ENCODE measurements at regions not wholly inside any gene's neighbourhood (a gene's known extent, or its start where the extent isn't known, plus 50 kb on each side); places are given as distances from the start of the nearest gene placed in this dataset.

GRCh38 chr6:27148404-27148795, 99.1 kb upstream of the PRSS16 start:
- Histone ChIP-seq H3K9me3 (replicated peaks in 1 of 11) (peaks cover 0 to 5% (median 0%) of the 10 kb centered on the region in 11 experiments; a peak in 1 of 22 replicates), H3K27me3 (no peaks in the 10 kb centered on the region), H3K4me2 (peak overlapping the region in 8 of 11 experiments; percentile 66 to 94 (median 84); a peak in 10 of 22 replicates), H3K4me1 (peaks cover 15 to 34% (median 21%) of the 10 kb centered on the region in 10 experiments; a peak in 19 of 20 replicates), H3K9ac (0 out of 22 replicates have a peak overlapping the region, but pooled peaks of 2 of the 11 experiments have one; percentile 7 to 90), H4K20me1 (peaks cover 0 to 28% (median 0%) of the 10 kb centered on the region in 11 experiments; a peak in 9 of 22 replicates), H3K36me3 (peaks cover 0 to 6% (median 0%) of the 10 kb centered on the region in 11 experiments; a peak in 5 of 22 replicates), H3K27ac (peak overlapping the region in 2 of 11 experiments; percentile 94 to 98; a peak in 2 of 22 replicates), H3K4me3 (0 out of 20 replicates have a peak overlapping the region, but pooled peaks of 1 of the 10 experiments have one; percentile 79)
- no peak for TF ChIP-seq Cebpa-rat (IDR thresholded peaks at IDR 0.05)

DNA sequence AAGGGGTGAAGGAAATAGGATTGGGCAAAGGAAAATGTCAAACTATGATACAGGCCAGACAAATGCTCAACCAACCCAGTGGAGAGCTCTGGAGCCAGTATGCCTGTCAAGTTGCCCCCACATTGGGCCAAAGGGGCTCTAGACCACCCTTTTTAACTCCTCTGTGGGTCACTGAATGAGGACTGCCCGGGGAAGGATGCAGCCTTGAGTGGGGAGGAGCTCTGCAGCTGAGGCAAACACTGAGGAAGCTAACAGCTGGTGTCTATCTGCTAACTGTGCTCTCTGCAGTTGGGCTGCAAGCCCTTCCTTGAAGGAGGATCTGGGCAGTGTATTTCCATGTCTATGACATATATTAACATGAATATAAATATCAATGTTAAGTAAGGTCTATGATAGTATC, 98.4 kb upstream of the PRSS16 start:
- Histone ChIP-seq H3K9ac (no peak overlapping the region), H3K4me3 (no peak overlapping the region), H3K4me1 (peaks cover 8 to 27% (median 14%) of the 10 kb centered on the region in 10 experiments; a peak in 19 of 20 replicates), H3K27ac (no peak overlapping the region; a peak in 1 of 22 replicates), H4K20me1 (peaks cover 0 to 21% (median 0%) of the 10 kb centered on the region in 11 experiments; a peak in 9 of 22 replicates), H3K27me3 (no peaks in the 10 kb centered on the region), H3K36me3 (no peaks in the 10 kb centered on the region), H3K9me3 (replicated peaks in 1 of 11) (peaks cover 0 to 5% (median 0%) of the 10 kb centered on the region in 11 experiments; a peak in 1 of 22 replicates), H3K4me2 (peak overlapping the region in 3 of 11 experiments; percentile 20 to 21 (median 20); a peak in 2 of 22 replicates)
- TF ChIP-seq Cebpa-rat (IDR thresholded peaks at IDR 0.05) = no peak

- Histone ChIP-seq H3K4me3 (0 out of 20 replicates have a peak overlapping the region, but pooled peaks of 1 of the 10 experiments have one; percentile 3), H3K27ac (peak overlapping the region in 10 of 11 experiments; percentile 31 to 68 (median 52); a peak in 15 of 22 replicates), H3K9me3 (replicated peaks in 1 of 11) (peaks cover 0 to 5% (median 0%) of the 10 kb centered on the region in 11 experiments; a peak in 2 of 22 replicates), H3K9ac (peak overlapping the region in 4 of 11 experiments; percentile 36 to 64 (median 51); a peak in 6 of 22 replicates), H3K4me2 (peak overlapping the region; percentile 40 to 76 (median 57); a peak in 21 of 22 replicates), H3K27me3 (peaks cover 0 to 6% (median 0%) of the 10 kb centered on the region in 11 experiments; a peak in 5 of 22 replicates), H4K20me1 (no peaks in the 10 kb centered on the region), H3K36me3 (no peaks in the 10 kb centered on the region), H3K4me1 (peaks cover 16 to 37% (median 30%) of the 10 kb centered on the region in 10 experiments)
- no peak for TF ChIP-seq Cebpa-rat (IDR thresholded peaks at IDR 0.05)
These were observed 92.8 kb upstream of the PRSS16 start for GRCh38 chr6:27154696-27155095.

- H3K4me2 ChIP-seq = peak overlapping the region; percentile 47 to 86 (median 69)
- peaks cover 0 to 1% (median 0%) of the 10 kb centered on the region in 11 experiments; a peak in 1 of 22 replicates for H3K9me3 ChIP-seq (replicated peaks in 1 of 11)
- H3K4me1 ChIP-seq = peaks cover 16 to 37% (median 30%) of the 10 kb centered on the region in 10 experiments
- TF ChIP-seq Cebpa-rat (IDR thresholded peaks at IDR 0.05) = no peak
- H3K4me3 ChIP-seq = peak overlapping the region in 9 of 10 experiments; percentile 1 to 42 (median 24); a peak in 11 of 20 replicates
- no peak overlapping the region for H3K27ac ChIP-seq
- H3K27me3 ChIP-seq = peaks cover 0 to 6% (median 0%) of the 10 kb centered on the region in 11 experiments; a peak in 5 of 22 replicates
- no peaks in the 10 kb centered on the region for H4K20me1 ChIP-seq
- H3K36me3 ChIP-seq = no peaks in the 10 kb centered on the region
- H3K9ac ChIP-seq = 0 out of 22 replicates have a peak overlapping the region, but pooled peaks of 2 of the 11 experiments have one; percentile 3 to 37
These were observed 90.5 kb upstream of the PRSS16 start for GRCh38 chr6:27156874-27157458.

GRCh38 chr6:27157459-27158315, 89.8 kb upstream of the PRSS16 start:
- Histone ChIP-seq H3K36me3 (no peaks in the 10 kb centered on the region), H3K4me2 (peak overlapping the region; percentile 47 to 86 (median 69)), H3K9me3 (replicated peaks in 1 of 11) (no peaks in the 10 kb centered on the region; a peak in 1 of 22 replicates), H3K27ac (no peak overlapping the region), H3K4me3 (peak overlapping the region; percentile 1 to 42 (median 28); a peak in 13 of 20 replicates), H3K27me3 (peaks cover 0 to 6% (median 0%) of the 10 kb centered on the region in 11 experiments; a peak in 5 of 22 replicates), H4K20me1 (no peaks in the 10 kb centered on the region), H3K9ac (0 out of 22 replicates have a peak overlapping the region, but pooled peaks of 2 of the 11 experiments have one; percentile 3 to 37), H3K4me1 (peaks cover 16 to 37% (median 30%) of the 10 kb centered on the region in 10 experiments)
- no peak for TF ChIP-seq Cebpa-rat (IDR thresholded peaks at IDR 0.05)

DNA sequence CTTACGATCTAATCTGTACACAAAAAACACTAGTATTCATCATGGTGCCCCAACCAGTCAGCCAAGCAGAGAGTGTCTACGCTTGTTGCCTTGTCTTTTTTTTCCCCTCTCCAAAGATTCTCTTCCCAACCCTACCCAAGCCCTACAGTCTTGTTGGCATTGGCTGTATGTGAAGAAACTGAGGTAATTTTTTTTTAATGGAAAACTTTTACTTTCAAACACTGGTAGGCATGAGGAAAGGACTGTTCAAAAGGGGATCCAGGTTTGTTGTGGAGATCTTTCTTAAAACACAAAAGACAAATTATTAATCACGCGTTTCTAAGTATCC, 89.2 kb upstream of the PRSS16 start:
- no peaks in the 10 kb centered on the region for H3K36me3 ChIP-seq
- no peak for TF ChIP-seq Cebpa-rat (IDR thresholded peaks at IDR 0.05)
- no peaks in the 10 kb centered on the region; a peak in 1 of 22 replicates for H3K9me3 ChIP-seq (replicated peaks in 1 of 11)
- H3K9ac ChIP-seq = no peak overlapping the region
- peak overlapping the region in 10 of 11 experiments; percentile 47 to 86 (median 67); a peak in 16 of 22 replicates for H3K4me2 ChIP-seq
- H3K4me1 ChIP-seq = peaks cover 16 to 37% (median 31%) of the 10 kb centered on the region in 10 experiments
- H3K27ac ChIP-seq = no peak overlapping the region
- H3K27me3 ChIP-seq = peaks cover 0 to 6% (median 0%) of the 10 kb centered on the region in 11 experiments; a peak in 5 of 22 replicates
- H4K20me1 ChIP-seq = no peaks in the 10 kb centered on the region
- peak overlapping the region in 2 of 10 experiments; percentile 37 to 42; a peak in 4 of 20 replicates for H3K4me3 ChIP-seq

- Histone ChIP-seq H3K27me3 (peaks cover 0 to 6% (median 0%) of the 10 kb centered on the region in 11 experiments; a peak in 5 of 22 replicates), H3K4me2 (no peak overlapping the region), H3K4me1 (peaks cover 19 to 44% (median 30%) of the 10 kb centered on the region in 10 experiments), H3K27ac (no peak overlapping the region), H3K36me3 (no peaks in the 10 kb centered on the region), H4K20me1 (no peaks in the 10 kb centered on the region), H3K4me3 (no peak overlapping the region), H3K9ac (no peak overlapping the region), H3K9me3 (replicated peaks in 1 of 11) (no peaks in the 10 kb centered on the region; a peak in 1 of 22 replicates)
- no peak for TF ChIP-seq Cebpa-rat (IDR thresholded peaks at IDR 0.05)
These were observed 87.8 kb upstream of the PRSS16 start for GRCh38 chr6:27159725-27160124.

GRCh38 chr6:27161115-27161514, 86.4 kb upstream of the PRSS16 start:
- H3K27ac ChIP-seq = no peak overlapping the region; a peak in 1 of 22 replicates
- no peak overlapping the region for H3K4me3 ChIP-seq
- no peak overlapping the region for H3K4me2 ChIP-seq
- no peaks in the 10 kb centered on the region for H4K20me1 ChIP-seq
- H3K9ac ChIP-seq = no peak overlapping the region
- peaks cover 0 to 6% (median 0%) of the 10 kb centered on the region in 11 experiments; a peak in 5 of 22 replicates for H3K27me3 ChIP-seq
- H3K4me1 ChIP-seq = peaks cover 10 to 32% (median 16%) of the 10 kb centered on the region in 10 experiments
- no peaks in the 10 kb centered on the region; a peak in 1 of 22 replicates for H3K9me3 ChIP-seq (replicated peaks in 1 of 11)
- TF ChIP-seq Cebpa-rat (IDR thresholded peaks at IDR 0.05) = no peak
- H3K36me3 ChIP-seq = no peaks in the 10 kb centered on the region

All from BLaER1 treated with 17β-estradiol and CSF1 and Interleukin-3, amounts not matched to agents 10 nM and 100 nM (cell line).